A549 (cell line): ENCODE measurements at regions not wholly inside any gene's neighbourhood (a gene's known extent, or its start where the extent isn't known, plus 50 kb on each side); places are given as distances from the start of the nearest gene placed in this dataset.

Experiments used
- ATAC-seq, 2 experiments: fragments of 200-7000 bp in 1 of 2; fragments of >200 bp in 1 of 2; cut with Nextera tagmentation in 1 of 2; cut with Tn5 transposase in 1 of 2; 3 replicates each; pipeline versions ENCODE4 v1.8.0 to v1.9.1; 2018 to 2020; ENCODE audit warnings: mild to moderate bottlenecking in 1 of 2, moderate library complexity in 1 of 2
- CTCF ChIA-PET: fragments of 300-600 bp; sonication (Branson Sonifier 250); formaldehyde crosslinking; extraction: SDS; loops from one replicate; lab custom pipeline; 2021; ENCODE audit warnings: antibody characterized with exemption, inconsistent platforms; lab: Yijun Ruan, JAX
- POLR2A ChIA-PET: fragments of 350-600 bp; formaldehyde crosslinking; extraction: SDS; loops from one replicate; lab custom pipeline; 2021; ENCODE audit warnings: antibody characterized with exemption, inconsistent platforms; lab: Yijun Ruan, JAX
- DNase-seq, 2 experiments: peaks; one replicate each; pipeline versions ENCODE4 v3.0.0 to v3.0.0-alpha.2; 2011 to 2016; ENCODE audit warnings: low read depth in 1 of 2, low spot score in 1 of 2
- FAIRE-seq: peaks from 2 replicates; lab custom pipeline; 2011; peaks lifted over from hg19 to GRCh38; lab: Jason Lieb, UNC
- H3K27ac ChIP-seq, 2 experiments: fragments of >200 bp; sonication (Bioruptor Twin); formaldehyde crosslinking; 3 replicates each; pipeline ENCODE4 v1.5.1; 2016 to 2017
- H3K4me1 ChIP-seq: fragments of >200 bp; sonication (Bioruptor Twin); formaldehyde crosslinking; 3 replicates; pipeline ENCODE4 v1.6.1; 2016
- H3K4me2 ChIP-seq: fragments of >200 bp; sonication (Bioruptor Twin); formaldehyde crosslinking; 3 replicates; pipeline ENCODE4 v1.6.1; 2016
- H3K4me3 ChIP-seq: fragments of >200 bp; sonication (Bioruptor Twin); formaldehyde crosslinking; 3 replicates; pipeline ENCODE4 v1.5.1; 2016
- H3K9me3 ChIP-seq: fragments of >200 bp; sonication (Bioruptor Twin); formaldehyde crosslinking; 3 replicates; pipeline ENCODE4 v1.6.1; 2016
- CHD2 ChIP-seq: fragments of 150-350 bp; IDR thresholded peaks from 2 replicates; pipeline ENCODE4 v1.6.1; 2014; ENCODE audit warnings: low read length; ENCODE audit not compliant: partially characterized antibody
- CHD4 ChIP-seq: fragments of 200-600 bp; sonication (generic); IDR thresholded peaks from 2 replicates; pipeline ENCODE4 v1.6.1; 2016; ENCODE audit warnings: antibody characterized with exemption, mild to moderate bottlenecking, borderline replicate concordance
- E2F6 ChIP-seq: IDR thresholded peaks from 2 replicates; pipeline ENCODE4 v1.6.1; 2012; ENCODE audit warnings: low read depth, borderline replicate concordance
- FOSB ChIP-seq: fragments of 250-450 bp; sonication (Bioruptor Pico); IDR thresholded peaks from 2 replicates; pipeline ENCODE4 v1.5.0; 2020; ENCODE audit warnings: mild to moderate bottlenecking, moderate library complexity
- HDAC2 ChIP-seq: fragments of 200-600 bp; sonication (generic); IDR thresholded peaks from 2 replicates; pipeline ENCODE4 v1.6.1; 2016
- HES2 ChIP-seq: fragments of >200 bp; sonication (Bioruptor Twin); formaldehyde crosslinking; IDR thresholded peaks from 2 replicates; pipeline ENCODE4 v1.6.1; 2016
- JUNB ChIP-seq: fragments of >200 bp; sonication (Bioruptor Twin); formaldehyde crosslinking; IDR thresholded peaks from 2 replicates; pipeline ENCODE4 v1.6.1; 2016
- KDM1A ChIP-seq: fragments of 200-600 bp; sonication (generic); IDR thresholded peaks from 2 replicates; pipeline ENCODE4 v1.6.1; 2016; ENCODE audit warnings: low read depth, mild to moderate bottlenecking
- MAX ChIP-seq: IDR thresholded peaks from 2 replicates; pipeline ENCODE4 v1.6.1; 2012
- NFE2L2 ChIP-seq: fragments of 150-350 bp; conservative IDR thresholded peaks from 2 replicates; pipeline ENCODE4 v1.6.1; 2014; ENCODE audit warnings: low read length
- NR3C1 ChIP-seq: fragments of >200 bp; sonication (Bioruptor Twin); formaldehyde crosslinking; IDR thresholded peaks from 3 replicates; pipeline ENCODE4 v1.6.1; 2017
- PHF8 ChIP-seq: fragments of 200-600 bp; sonication (generic); IDR thresholded peaks from 2 replicates; pipeline ENCODE4 v1.6.1; 2016; ENCODE audit warnings: low read depth, mild to moderate bottlenecking, antibody characterized with exemption, moderate library complexity, borderline replicate concordance
- RAD21 ChIP-seq, 2 experiments: fragments of >200 bp in 1 of 2; sonication (Bioruptor Twin) in 1 of 2; formaldehyde crosslinking in 1 of 2; IDR thresholded peaks in 1 of 2; conservative IDR thresholded peaks in 1 of 2; 2 replicates in 1 of 2; 3 replicates in 1 of 2; pipeline ENCODE4 v1.6.1; 2012 to 2018; ENCODE audit warnings: inconsistent platforms in 1 of 2
- RCOR1 ChIP-seq: fragments of 150-350 bp; IDR thresholded peaks from 2 replicates; pipeline ENCODE4 v1.6.1; 2014; ENCODE audit warnings: antibody characterized with exemption, low read length, low read depth
- SMC3 ChIP-seq: fragments of >200 bp; sonication (Bioruptor Twin); formaldehyde crosslinking; IDR thresholded peaks from 3 replicates; pipeline ENCODE4 v1.6.1; 2018; ENCODE audit warnings: inconsistent platforms
- TP53 ChIP-seq: fragments of 250-450 bp; sonication (Bioruptor Pico); IDR thresholded peaks from 2 replicates; pipeline ENCODE4 v1.5.0; 2021; ENCODE audit warnings: mild to moderate bottlenecking, moderate library complexity
- ZNF302 ChIP-seq: fragments of 250-450 bp; sonication (Bioruptor Pico); IDR thresholded peaks from 2 replicates; pipeline ENCODE4 v1.9.0; 2021; ENCODE audit warnings: inconsistent platforms, mild to moderate bottlenecking, moderate library complexity
- WGBS: methylation state at CpG from one replicate; pipeline ENCODE4 v1.1.6; 2017; ENCODE audit errors: missing lambda C conversion rate; 5-methylcytosine and 5-hydroxymethylcytosine counted together
- TF ChIP-seq, protein P1 (sequence below): fragments of 200-600 bp; sonication (generic); IDR thresholded peaks from 2 replicates; pipeline ENCODE4 v1.6.1; 2016; ENCODE audit warnings: antibody characterized with exemption, mild to moderate bottlenecking, moderate library complexity
- TF ChIP-seq, protein P2 (sequence below): fragments of 450-650 bp; IDR thresholded peaks from 2 replicates; pipeline ENCODE4 v1.6.1; 2014; ENCODE audit warnings: antibody characterized with exemption
- TF ChIP-seq, protein P3 (sequence below): fragments of >200 bp; sonication (Bioruptor Twin); formaldehyde crosslinking; IDR thresholded peaks from 3 replicates; pipeline ENCODE4 v1.5.1; 2016

DNA sequence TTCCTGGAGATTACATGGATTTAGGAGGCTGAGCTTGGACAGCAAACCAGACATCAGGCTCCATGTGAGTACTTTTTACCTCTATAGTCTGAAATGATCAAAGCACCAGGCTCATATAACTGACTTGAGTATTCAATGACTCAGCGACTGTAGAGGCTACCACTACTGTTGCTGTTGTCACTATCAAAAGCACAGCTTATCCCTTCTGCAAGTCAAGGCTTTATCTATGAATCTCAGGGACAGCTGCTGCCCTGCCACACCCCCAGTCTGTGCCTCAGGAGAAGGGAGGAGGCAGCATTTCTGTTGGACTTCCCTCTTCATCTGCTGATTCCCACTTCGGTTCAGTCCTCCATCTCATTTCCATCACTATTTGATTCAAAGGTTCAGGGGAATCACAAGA is 80.5 kb upstream of the CNR1 start (continued):
- TF ChIP-seq HES2 (no peak), TP53 (CRISPR knock-in tag) (no peak), ZNF302 (CRISPR knock-in tag) (no peak), CHD2 (no peak), SMC3 (no peak), E2F6 (no peak), MAX (no peak), HDAC2 (no peak), NFE2L2 (no peak)
- TF ChIP-seq, protein P1, sequence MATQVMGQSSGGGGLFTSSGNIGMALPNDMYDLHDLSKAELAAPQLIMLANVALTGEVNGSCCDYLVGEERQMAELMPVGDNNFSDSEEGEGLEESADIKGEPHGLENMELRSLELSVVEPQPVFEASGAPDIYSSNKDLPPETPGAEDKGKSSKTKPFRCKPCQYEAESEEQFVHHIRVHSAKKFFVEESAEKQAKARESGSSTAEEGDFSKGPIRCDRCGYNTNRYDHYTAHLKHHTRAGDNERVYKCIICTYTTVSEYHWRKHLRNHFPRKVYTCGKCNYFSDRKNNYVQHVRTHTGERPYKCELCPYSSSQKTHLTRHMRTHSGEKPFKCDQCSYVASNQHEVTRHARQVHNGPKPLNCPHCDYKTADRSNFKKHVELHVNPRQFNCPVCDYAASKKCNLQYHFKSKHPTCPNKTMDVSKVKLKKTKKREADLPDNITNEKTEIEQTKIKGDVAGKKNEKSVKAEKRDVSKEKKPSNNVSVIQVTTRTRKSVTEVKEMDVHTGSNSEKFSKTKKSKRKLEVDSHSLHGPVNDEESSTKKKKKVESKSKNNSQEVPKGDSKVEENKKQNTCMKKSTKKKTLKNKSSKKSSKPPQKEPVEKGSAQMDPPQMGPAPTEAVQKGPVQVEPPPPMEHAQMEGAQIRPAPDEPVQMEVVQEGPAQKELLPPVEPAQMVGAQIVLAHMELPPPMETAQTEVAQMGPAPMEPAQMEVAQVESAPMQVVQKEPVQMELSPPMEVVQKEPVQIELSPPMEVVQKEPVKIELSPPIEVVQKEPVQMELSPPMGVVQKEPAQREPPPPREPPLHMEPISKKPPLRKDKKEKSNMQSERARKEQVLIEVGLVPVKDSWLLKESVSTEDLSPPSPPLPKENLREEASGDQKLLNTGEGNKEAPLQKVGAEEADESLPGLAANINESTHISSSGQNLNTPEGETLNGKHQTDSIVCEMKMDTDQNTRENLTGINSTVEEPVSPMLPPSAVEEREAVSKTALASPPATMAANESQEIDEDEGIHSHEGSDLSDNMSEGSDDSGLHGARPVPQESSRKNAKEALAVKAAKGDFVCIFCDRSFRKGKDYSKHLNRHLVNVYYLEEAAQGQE, result no peak

- Histone ChIP-seq H3K9me3 (no peaks in the 10 kb centered on the region), H3K4me2 (no peak overlapping the region), H3K4me3 (no peak overlapping the region), H3K27ac (no peak overlapping the region), H3K4me1 (no peaks in the 10 kb centered on the region)
- WGBS, result 37% methylated on average over 3 of the region's 3 CpGs
- no peak for ATAC-seq
- FAIRE-seq, result no peak
- no peak for DNase-seq
- ChIA-PET POLR2A (no interaction called here), CTCF (no interaction called here)
- TF ChIP-seq PHF8, result no peak
- TF ChIP-seq ZNF302 (CRISPR knock-in tag), result no peak
- no peak for TF ChIP-seq RCOR1
- TF ChIP-seq JUNB, result no peak
Measured at GRCh38 chr6:88244721-88245120, 78.6 kb upstream of the CNR1 start.

- ChIA-PET CTCF (no interaction called here), POLR2A (no interaction called here)
- TF ChIP-seq, protein P2, sequence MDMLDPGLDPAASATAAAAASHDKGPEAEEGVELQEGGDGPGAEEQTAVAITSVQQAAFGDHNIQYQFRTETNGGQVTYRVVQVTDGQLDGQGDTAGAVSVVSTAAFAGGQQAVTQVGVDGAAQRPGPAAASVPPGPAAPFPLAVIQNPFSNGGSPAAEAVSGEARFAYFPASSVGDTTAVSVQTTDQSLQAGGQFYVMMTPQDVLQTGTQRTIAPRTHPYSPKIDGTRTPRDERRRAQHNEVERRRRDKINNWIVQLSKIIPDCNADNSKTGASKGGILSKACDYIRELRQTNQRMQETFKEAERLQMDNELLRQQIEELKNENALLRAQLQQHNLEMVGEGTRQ, result no peak
- TF ChIP-seq HDAC2 (no peak), CHD4 (no peak)
- no peak overlapping the region for H3K4me3 ChIP-seq
- H3K9me3 ChIP-seq, result no peaks in the 10 kb centered on the region
- FAIRE-seq, result no peak
- no peak for DNase-seq
- no peak overlapping the region for H3K27ac ChIP-seq
- H3K4me2 ChIP-seq, result no peak overlapping the region
- no peak for ATAC-seq
- 35% methylated on average over 3 of the region's 3 CpGs for WGBS
- no peaks in the 10 kb centered on the region for H3K4me1 ChIP-seq
Measured at GRCh38 chr6:88238901-88239300, 72.8 kb upstream of the CNR1 start.

DNA sequence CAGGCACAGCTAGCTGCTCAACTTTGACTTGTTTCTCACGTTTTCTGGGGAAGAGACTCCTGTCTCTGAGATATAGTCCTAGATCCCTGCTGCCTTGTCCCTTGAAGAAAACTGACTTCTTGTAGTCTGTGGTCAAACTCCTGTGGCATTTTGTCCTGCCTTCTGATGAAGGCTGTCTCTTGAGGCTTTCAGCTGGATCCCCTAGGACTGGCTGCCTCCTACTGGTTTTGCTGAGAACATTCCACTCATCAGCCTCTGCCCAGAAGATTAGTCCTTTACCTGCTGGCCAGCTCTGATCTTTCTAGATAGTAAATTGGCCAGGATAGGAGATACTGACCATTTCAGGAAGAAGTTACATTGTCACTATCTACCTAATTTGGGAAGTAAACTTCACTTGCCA is 71.9 kb upstream of the CNR1 start:
- ATAC-seq (peak; percentile 75 to 80; a peak in 5 of 6 replicates), FAIRE-seq (no peak), DNase-seq (peak in 1 of 2 experiments; percentile 39)
- CTCF ChIA-PET, result interaction anchor here (1.1 kb wide), 1 partner anchor 22 kb away, joined by 3 read pairs; no protein-coding TSS in a partner anchor
- POLR2A ChIA-PET, result no interaction called here
- Histone ChIP-seq H3K9me3 (no peaks in the 10 kb centered on the region), H3K4me2 (no peak overlapping the region), H3K4me3 (no peak overlapping the region), H3K4me1 (no peaks in the 10 kb centered on the region), H3K27ac (no peak overlapping the region)
- WGBS, result 0% methylated on average over 1 of the region's 1 CpG
- TF ChIP-seq RAD21 (conservative IDR thresholded peaks at IDR 0.05 in 1 of 2, IDR thresholded peaks at IDR 0.05 in 1 of 2) (peak; percentile 46 to 69; a peak in 4 of 5 replicates), FOSB (no peak), SMC3 (peak; percentile 32; the same call in 2 of the 3 replicates), KDM1A (no peak), NR3C1 (no peak)
- TF ChIP-seq, protein P3, sequence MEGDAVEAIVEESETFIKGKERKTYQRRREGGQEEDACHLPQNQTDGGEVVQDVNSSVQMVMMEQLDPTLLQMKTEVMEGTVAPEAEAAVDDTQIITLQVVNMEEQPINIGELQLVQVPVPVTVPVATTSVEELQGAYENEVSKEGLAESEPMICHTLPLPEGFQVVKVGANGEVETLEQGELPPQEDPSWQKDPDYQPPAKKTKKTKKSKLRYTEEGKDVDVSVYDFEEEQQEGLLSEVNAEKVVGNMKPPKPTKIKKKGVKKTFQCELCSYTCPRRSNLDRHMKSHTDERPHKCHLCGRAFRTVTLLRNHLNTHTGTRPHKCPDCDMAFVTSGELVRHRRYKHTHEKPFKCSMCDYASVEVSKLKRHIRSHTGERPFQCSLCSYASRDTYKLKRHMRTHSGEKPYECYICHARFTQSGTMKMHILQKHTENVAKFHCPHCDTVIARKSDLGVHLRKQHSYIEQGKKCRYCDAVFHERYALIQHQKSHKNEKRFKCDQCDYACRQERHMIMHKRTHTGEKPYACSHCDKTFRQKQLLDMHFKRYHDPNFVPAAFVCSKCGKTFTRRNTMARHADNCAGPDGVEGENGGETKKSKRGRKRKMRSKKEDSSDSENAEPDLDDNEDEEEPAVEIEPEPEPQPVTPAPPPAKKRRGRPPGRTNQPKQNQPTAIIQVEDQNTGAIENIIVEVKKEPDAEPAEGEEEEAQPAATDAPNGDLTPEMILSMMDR, result peak; percentile 28
